IMR-90 (cell line): ENCODE measurements at regions not wholly inside any gene's neighbourhood (a gene's known extent, or its start where the extent isn't known, plus 50 kb on each side); places are given as distances from the start of the nearest gene placed in this dataset.

ENCODE experiments used
- ATAC-seq: fragments of 200-7000 bp; cut with Tn5 transposase; 2 replicates; pipeline ENCODE4 v1.9.1; 2020; ENCODE audit warnings: low read depth, mild to moderate bottlenecking, moderate library complexity
- BruUV-seq: library from RNA; stranded (reverse); fragments of 400-500 nt; replicated peaks from 2 replicates; lab custom pipeline; 2021; lab: Mats Ljungman, UMichigan
- CTCF ChIA-PET: fragments of 300-600 bp; formaldehyde crosslinking; extraction: SDS; loops from one replicate; lab custom pipeline; 2021; ENCODE audit warnings: antibody characterized with exemption; lab: Yijun Ruan, JAX
- POLR2A ChIA-PET: fragments of 300-600 bp; sonication (Branson Sonifier 250); formaldehyde crosslinking; loops from one replicate; lab custom pipeline; 2022; ENCODE audit warnings: antibody characterized with exemption; ENCODE audit not compliant: unreplicated experiment; lab: Charles Lee
- DNase-seq: peaks from one replicate; pipeline ENCODE4 v3.0.0; 2013
- H2AFZ ChIP-seq: replicated peaks from 2 replicates; pipeline ENCODE3; 2013; ENCODE audit warnings: low read length, mild to moderate bottlenecking; ENCODE audit not compliant: poor library complexity
- H2AK5ac ChIP-seq: 2 replicates; pipeline ENCODE4 v1.6.1; 2013; ENCODE audit warnings: low read depth, low read length, inconsistent platforms
- H2AK9ac ChIP-seq: replicated peaks from 2 replicates; pipeline ENCODE3; 2013; ENCODE audit warnings: mild to moderate bottlenecking, low read depth, low read length, moderate library complexity; ENCODE audit not compliant: poor library complexity
- H2BK120ac ChIP-seq: 2 replicates; pipeline ENCODE4 v1.6.1; 2013; ENCODE audit warnings: low read depth, low read length, inconsistent platforms
- H2BK15ac ChIP-seq: 3 replicates; pipeline ENCODE4 v1.6.1; 2013; ENCODE audit warnings: low read depth, low read length, inconsistent platforms
- H2BK20ac ChIP-seq: 2 replicates; pipeline ENCODE4 v1.6.1; 2013; ENCODE audit warnings: low read depth, mild to moderate bottlenecking, inconsistent platforms, low read length, moderate library complexity
- H2BK5ac ChIP-seq: 2 replicates; pipeline ENCODE4 v1.6.1; 2013; ENCODE audit warnings: mild to moderate bottlenecking, low read depth, low read length, inconsistent platforms; ENCODE audit not compliant: poor library complexity, severe bottlenecking
- H3K14ac ChIP-seq: replicated peaks from 2 replicates; pipeline ENCODE4 v1.6.1; 2013; ENCODE audit warnings: low read depth, low read length, inconsistent platforms
- H3K18ac ChIP-seq: 2 replicates; pipeline ENCODE4 v1.6.1; 2013; ENCODE audit warnings: low read depth, low read length, control low read depth
- H3K23ac ChIP-seq: 2 replicates; pipeline ENCODE4 v1.6.1; 2013; ENCODE audit warnings: low read depth, low read length, inconsistent platforms
- H3K27ac ChIP-seq: 2 replicates; pipeline ENCODE4 v1.5.1; 2013; ENCODE audit warnings: mild to moderate bottlenecking, control low read depth, low read length; ENCODE audit not compliant: insufficient read depth
- H3K27me3 ChIP-seq: 2 replicates; pipeline ENCODE4 v1.6.1; 2013; ENCODE audit warnings: low read length; ENCODE audit not compliant: control insufficient read depth, insufficient read depth
- H3K36me3 ChIP-seq: 2 replicates; pipeline ENCODE4 v1.6.1; 2013; ENCODE audit warnings: low read length, mixed read lengths; ENCODE audit not compliant: control insufficient read depth, insufficient read depth
- H3K4ac ChIP-seq: 2 replicates; pipeline ENCODE4 v1.6.1; 2013; ENCODE audit warnings: low read depth, low read length, inconsistent platforms
- H3K4me1 ChIP-seq: 2 replicates; pipeline ENCODE4 v1.6.1; 2013; ENCODE audit warnings: low read length, mixed read lengths; ENCODE audit not compliant: control insufficient read depth, insufficient read depth
- H3K4me2 ChIP-seq: 2 replicates; pipeline ENCODE4 v1.6.1; 2013; ENCODE audit warnings: low read depth, mild to moderate bottlenecking, control low read depth, low read length, moderate library complexity
- H3K4me3 ChIP-seq: 2 replicates; pipeline ENCODE4 v1.5.1; 2013; ENCODE audit warnings: low read depth, mild to moderate bottlenecking, control low read depth, low read length, moderate library complexity; ENCODE audit not compliant: insufficient read depth
- H3K56ac ChIP-seq: 2 replicates; pipeline ENCODE4 v1.6.1; 2013; ENCODE audit warnings: low read length, inconsistent platforms; ENCODE audit not compliant: insufficient read depth; ENCODE audit errors: extremely low read depth
- H3K79me1 ChIP-seq, 2 experiments: 2 replicates each; pipeline ENCODE4 v1.6.1; 2013; ENCODE audit warnings: low read length in 2 of 2, inconsistent platforms in 1 of 2, low read depth in 1 of 2
- H3K9ac ChIP-seq: 2 replicates; pipeline ENCODE4 v1.6.1; 2013; ENCODE audit warnings: low read depth, low read length, control low read depth
- H3K9me1 ChIP-seq: 2 replicates; pipeline ENCODE4 v1.6.1; 2013; ENCODE audit warnings: low read length, inconsistent platforms; ENCODE audit not compliant: insufficient read depth
- H3K9me3 ChIP-seq: 2 replicates; pipeline ENCODE4 v1.6.1; 2013; ENCODE audit warnings: low read length; ENCODE audit not compliant: control insufficient read depth, insufficient read depth
- H4K20me1 ChIP-seq: 2 replicates; pipeline ENCODE4 v1.6.1; 2013; ENCODE audit warnings: low read length, inconsistent platforms; ENCODE audit not compliant: insufficient read depth
- H4K5ac ChIP-seq: 2 replicates; pipeline ENCODE4 v1.6.1; 2013; ENCODE audit warnings: mild to moderate bottlenecking, low read depth, low read length, control low read depth
- H4K8ac ChIP-seq, 2 experiments: 2 replicates each; pipeline ENCODE4 v1.6.1; 2013; ENCODE audit warnings: low read depth in 2 of 2, low read length in 2 of 2, control low read depth in 1 of 2, inconsistent platforms in 1 of 2
- H4K91ac ChIP-seq: 2 replicates; pipeline ENCODE4 v1.6.1; 2013; ENCODE audit warnings: low read depth, low read length, inconsistent platforms; ENCODE audit not compliant: insufficient read depth
- BHLHE40 ChIP-seq: fragments of 150-350 bp; IDR thresholded peaks from 2 replicates; pipeline ENCODE4 v1.6.1; 2016; ENCODE audit warnings: mild to moderate bottlenecking, low read depth, low read length
- CEBPB ChIP-seq: IDR thresholded peaks from 2 replicates; pipeline ENCODE4 v1.6.1; 2012; ENCODE audit warnings: low read depth, low read length, improper control_type of control experiment
- CHD1 ChIP-seq: IDR thresholded peaks from 2 replicates; pipeline ENCODE4 v1.6.1; 2012; ENCODE audit warnings: low read depth, low read length, improper control_type of control experiment
- ELK1 ChIP-seq: fragments of 150-350 bp; IDR thresholded peaks from 2 replicates; pipeline ENCODE4 v1.6.1; 2016; ENCODE audit warnings: low read depth, mild to moderate bottlenecking, low read length, moderate library complexity, borderline replicate concordance
- FOS ChIP-seq: fragments of 150-350 bp; IDR thresholded peaks from 2 replicates; pipeline ENCODE4 v1.6.1; 2016; ENCODE audit warnings: low read depth, low read length
- MAFK ChIP-seq: IDR thresholded peaks from 2 replicates; pipeline ENCODE4 v1.6.1; 2012; ENCODE audit warnings: low read depth, low read length, improper control_type of control experiment
- MAZ ChIP-seq: IDR thresholded peaks from 2 replicates; pipeline ENCODE4 v1.6.1; 2012; ENCODE audit warnings: low read depth, mild to moderate bottlenecking, low read length, improper control_type of control experiment, moderate library complexity, borderline replicate concordance
- MXI1 ChIP-seq: IDR thresholded peaks from 2 replicates; pipeline ENCODE4 v1.6.1; 2012; ENCODE audit warnings: low read depth, mild to moderate bottlenecking, low read length, moderate library complexity, borderline replicate concordance
- POLR2A ChIP-seq: IDR thresholded peaks from 2 replicates; pipeline ENCODE4 v1.6.1; 2012; ENCODE audit warnings: mild to moderate bottlenecking, low read depth, low read length
- RAD21 ChIP-seq: IDR thresholded peaks from 2 replicates; pipeline ENCODE4 v1.6.1; 2012; ENCODE audit warnings: low read length, improper control_type of control experiment
- RCOR1 ChIP-seq: IDR thresholded peaks from 2 replicates; pipeline ENCODE4 v1.6.1; 2012; ENCODE audit warnings: mild to moderate bottlenecking, low read length, improper control_type of control experiment; ENCODE audit not compliant: insufficient replicate concordance
- RFX5 ChIP-seq: IDR thresholded peaks from 2 replicates; pipeline ENCODE4 v1.8.0; 2012; ENCODE audit warnings: low read depth, mild to moderate bottlenecking, low read length, moderate library complexity
- SMC3 ChIP-seq: fragments of 150-350 bp; IDR thresholded peaks from 2 replicates; pipeline ENCODE4 v1.6.1; 2016; ENCODE audit warnings: low read depth, mild to moderate bottlenecking, antibody characterized with exemption, low read length, moderate library complexity
- WGBS, 2 experiments: methylation state at CpG; one replicate each; pipeline versions ENCODE4 v1.1.5 to v1.1.7; 2013; ENCODE audit warnings: missing lambda C conversion rate in 2 of 2; ENCODE audit not compliant: insufficient read length in 1 of 2; ENCODE audit errors: extremely low coverage in 2 of 2; 5-methylcytosine and 5-hydroxymethylcytosine counted together
- dilution Hi-C: fragments of 300-500 bp; cut with HindIII; formaldehyde crosslinking; loops from one replicate; pipeline ENCODE4 v1.14.3; 2018; ENCODE audit warnings: low sequenced_read_pairs; ENCODE audit not compliant: unreplicated experiment
- in situ Hi-C: fragments of 300-500 bp; cut with MboI; formaldehyde crosslinking; loops from 3 replicates; pipeline ENCODE4 v1.14.3; 2019; ENCODE audit warnings: low sequenced_read_pairs, inconsistent platforms, mixed read lengths
- intact Hi-C: fragments of 100-400 bp; cut with micrococcal nuclease; formaldehyde crosslinking; loops from 2 replicates; pipeline ENCODE4 v1.10.0; 2022
- TF ChIP-seq, protein P1 (sequence below): conservative IDR thresholded peaks from 2 replicates; pipeline ENCODE4 v1.5.1; 2012; ENCODE audit warnings: mild to moderate bottlenecking, low read depth, low read length, improper control_type of control experiment

- DNase-seq (no peak), ATAC-seq (no peak)
- no peaks in the 10 kb centered on the region for H3K9me3 ChIP-seq
- dilution Hi-C loops, result no loop called here
- H4K20me1 ChIP-seq, result no peaks in the 10 kb centered on the region
- TF ChIP-seq CHD1, result no peak
- no peak for TF ChIP-seq RCOR1
- TF ChIP-seq FOS, result no peak
- TF ChIP-seq RAD21, result no peak
- TF ChIP-seq ELK1, result no peak
- no peak for TF ChIP-seq MXI1
- TF ChIP-seq POLR2A, result no peak
- TF ChIP-seq, protein P1, sequence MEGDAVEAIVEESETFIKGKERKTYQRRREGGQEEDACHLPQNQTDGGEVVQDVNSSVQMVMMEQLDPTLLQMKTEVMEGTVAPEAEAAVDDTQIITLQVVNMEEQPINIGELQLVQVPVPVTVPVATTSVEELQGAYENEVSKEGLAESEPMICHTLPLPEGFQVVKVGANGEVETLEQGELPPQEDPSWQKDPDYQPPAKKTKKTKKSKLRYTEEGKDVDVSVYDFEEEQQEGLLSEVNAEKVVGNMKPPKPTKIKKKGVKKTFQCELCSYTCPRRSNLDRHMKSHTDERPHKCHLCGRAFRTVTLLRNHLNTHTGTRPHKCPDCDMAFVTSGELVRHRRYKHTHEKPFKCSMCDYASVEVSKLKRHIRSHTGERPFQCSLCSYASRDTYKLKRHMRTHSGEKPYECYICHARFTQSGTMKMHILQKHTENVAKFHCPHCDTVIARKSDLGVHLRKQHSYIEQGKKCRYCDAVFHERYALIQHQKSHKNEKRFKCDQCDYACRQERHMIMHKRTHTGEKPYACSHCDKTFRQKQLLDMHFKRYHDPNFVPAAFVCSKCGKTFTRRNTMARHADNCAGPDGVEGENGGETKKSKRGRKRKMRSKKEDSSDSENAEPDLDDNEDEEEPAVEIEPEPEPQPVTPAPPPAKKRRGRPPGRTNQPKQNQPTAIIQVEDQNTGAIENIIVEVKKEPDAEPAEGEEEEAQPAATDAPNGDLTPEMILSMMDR, result no peak
- no peak for TF ChIP-seq MAFK
- TF ChIP-seq BHLHE40, result no peak
- no peak for TF ChIP-seq MAZ
- TF ChIP-seq CEBPB, result no peak
- no peak for TF ChIP-seq SMC3
- TF ChIP-seq RFX5, result no peak
- no peak overlapping the region for H2AK9ac ChIP-seq
- no peaks in the 10 kb centered on the region for H3K27me3 ChIP-seq
- no peaks in the 10 kb centered on the region for H3K4me1 ChIP-seq
- no peak overlapping the region for H3K4ac ChIP-seq
- H2BK120ac ChIP-seq, result no peak overlapping the region
- no peak overlapping the region for H3K9ac ChIP-seq
- no peak overlapping the region for H3K4me2 ChIP-seq
- intact Hi-C loops, result no loop called here
- CTCF ChIA-PET, result no interaction called here
- no TSS peak for BruUV-seq
- no peak overlapping the region for H3K14ac ChIP-seq
- no peak overlapping the region for H2BK20ac ChIP-seq
- in situ Hi-C loops, result no loop called here
- H3K4me3 ChIP-seq, result no peak overlapping the region
- H2BK5ac ChIP-seq, result no peak overlapping the region
- H3K79me1 ChIP-seq, result no peaks in the 10 kb centered on the region
- no peak overlapping the region for H4K8ac ChIP-seq
- no peak overlapping the region for H4K91ac ChIP-seq
- H3K56ac ChIP-seq, result no peak overlapping the region
- H4K5ac ChIP-seq, result no peak overlapping the region
- no peak overlapping the region for H2BK15ac ChIP-seq
- H2AK5ac ChIP-seq, result no peak overlapping the region
- H3K18ac ChIP-seq, result no peak overlapping the region
- no peak overlapping the region for H3K27ac ChIP-seq
- WGBS, 2 experiments, result no CpG with 5 or more reads among the region's 5 CpGs
- no peak overlapping the region for H2AFZ ChIP-seq
- H3K36me3 ChIP-seq, result no peaks in the 10 kb centered on the region
- no peaks in the 10 kb centered on the region for H3K9me1 ChIP-seq
- H3K23ac ChIP-seq, result no peak overlapping the region
- POLR2A ChIA-PET, result no interaction called here
Measured at GRCh38 chr13:59236309-59236919, 927.3 kb downstream of the DIAPH3 start.
